HG03432 (cell line): ENCODE measurements at regions not wholly inside any gene's neighbourhood (a gene's known extent, or its start where the extent isn't known, plus 50 kb on each side); places are given as distances from the start of the nearest gene placed in this dataset.
A peak's percentile ranks its signal among the peaks of the same experiment; 100 is the strongest.
"Not testable (repeated sequence)": the region's sequence is repeated elsewhere in the genome, so short reads cannot be mapped to it uniquely, and the experiment has no call there.

Source experiments
- ATAC-seq: cut with Tn5 transposase; IDR thresholded peaks from one replicate; pipeline ENCODE4 v1.9.1; 2021; ENCODE audit warnings: mild to moderate bottlenecking, moderate library complexity; ENCODE audit not compliant: unreplicated experiment

DNA sequence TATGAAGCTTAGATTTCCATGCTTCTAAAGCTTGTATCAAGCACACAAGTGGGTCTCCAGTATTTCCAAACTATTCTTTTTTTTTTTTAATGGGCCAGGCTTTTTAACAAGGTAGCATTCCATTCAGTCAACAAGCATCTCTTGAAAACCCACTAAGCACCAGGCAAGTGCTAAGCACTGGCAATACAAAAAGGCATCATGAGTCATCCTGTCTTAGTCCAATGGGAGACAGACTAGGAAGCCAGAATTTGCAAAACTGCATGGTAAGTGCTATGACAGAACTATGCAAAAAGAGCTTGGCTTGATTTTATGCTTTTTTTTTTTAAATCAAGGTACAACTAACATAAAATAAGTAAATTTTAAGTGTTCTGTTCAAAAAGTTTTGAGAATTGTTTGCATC, 109.3 kb upstream of the DST start:
- no peak for ATAC-seq

DNA sequence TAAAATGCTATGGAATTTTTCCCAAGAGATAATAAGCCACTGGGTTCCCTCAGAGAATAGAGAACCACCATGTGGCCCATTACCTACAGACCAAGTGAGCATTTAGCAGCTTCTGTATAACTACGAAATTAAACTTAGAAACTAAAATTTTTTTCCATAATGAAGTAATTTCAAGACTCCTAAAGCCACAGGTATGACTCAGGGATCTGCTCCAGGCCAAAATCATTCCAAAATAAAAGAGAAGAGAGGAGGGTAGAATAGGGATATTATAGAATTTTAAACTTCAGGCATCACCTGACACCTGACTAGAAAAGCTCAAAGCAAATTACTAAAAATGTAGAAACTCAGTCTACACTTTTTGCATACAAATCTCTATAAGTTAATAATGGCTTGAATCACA, 108.9 kb upstream of the DST start:
- no peak for ATAC-seq

DNA sequence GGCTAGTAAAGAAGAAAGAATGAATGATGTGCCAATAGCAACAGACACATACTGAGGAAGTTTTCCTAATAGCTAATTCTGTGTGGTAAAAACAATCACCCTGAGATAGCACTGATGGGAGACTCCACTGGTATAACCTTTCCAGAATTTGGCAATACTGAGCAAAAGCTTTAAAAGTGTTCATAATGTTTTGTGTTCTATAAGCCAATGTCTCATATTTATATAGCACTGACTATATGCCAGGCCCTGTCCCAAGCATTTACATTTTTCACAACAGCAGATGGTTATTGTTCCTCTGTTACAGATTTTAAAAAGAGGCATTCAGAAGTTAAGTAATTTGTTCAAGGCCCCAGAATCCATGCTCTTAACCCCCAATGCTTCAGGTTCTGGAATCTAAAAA, 108.0 kb upstream of the DST start:
- no peak for ATAC-seq

DNA sequence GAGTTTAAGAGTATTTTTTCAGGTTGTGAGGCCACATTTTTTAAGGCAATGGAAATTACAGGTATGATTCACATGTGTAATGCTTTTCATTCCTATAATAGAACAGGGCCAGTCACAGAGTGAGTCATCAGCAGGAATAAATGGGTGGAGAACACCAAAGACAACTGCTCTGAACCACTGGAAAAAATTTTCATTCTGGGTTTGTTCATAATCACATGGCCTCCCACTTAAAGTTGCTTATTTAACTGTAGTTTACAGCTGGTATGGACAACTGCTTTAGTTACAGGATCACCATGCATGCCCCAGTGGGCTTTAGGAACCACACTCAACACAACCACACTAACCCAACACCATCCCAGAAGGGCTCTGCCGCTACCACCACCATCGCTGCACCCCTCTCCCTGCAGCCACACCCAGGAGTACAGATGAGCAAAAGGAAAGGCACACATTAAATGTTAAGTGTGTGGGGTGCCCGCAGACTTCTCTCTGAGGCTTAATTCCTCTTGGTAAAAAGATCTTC, 107.0 kb upstream of the DST start:
- no peak for ATAC-seq

DNA sequence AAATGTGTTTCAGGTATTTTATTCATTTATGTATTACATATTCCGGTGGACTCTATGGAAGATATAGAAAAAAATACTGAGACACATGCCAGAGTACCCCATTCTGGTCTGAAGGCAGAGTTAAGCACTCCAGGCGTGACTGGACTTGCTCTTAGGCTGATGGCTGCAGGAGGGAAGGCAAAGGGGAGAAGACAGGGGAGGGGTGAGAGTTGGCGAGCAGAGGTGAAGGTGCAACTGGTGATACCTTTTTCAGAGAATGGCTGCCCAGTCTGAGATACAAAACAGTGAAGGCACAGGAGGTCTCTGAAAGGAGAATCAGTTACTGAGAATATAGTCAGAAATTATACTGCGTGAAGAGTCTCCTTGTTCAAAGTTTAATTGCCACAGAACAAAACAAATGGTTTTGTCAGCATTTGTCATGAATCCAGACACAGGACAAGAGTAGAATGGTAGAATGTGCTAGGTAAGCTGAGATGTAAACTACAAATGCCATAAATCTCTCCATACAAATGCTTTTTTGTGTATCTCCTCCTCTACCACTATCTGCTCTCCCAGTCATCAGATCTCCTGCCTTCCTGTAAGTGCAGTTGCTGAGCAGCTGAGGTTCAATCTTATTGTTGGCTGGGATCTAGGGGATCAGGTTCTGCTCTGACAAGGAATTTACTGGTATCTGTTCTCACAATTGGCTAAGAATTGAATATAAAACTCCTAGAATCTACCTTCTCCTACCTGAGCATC, 104.2 kb upstream of the DST start:
- no peak for ATAC-seq

DNA sequence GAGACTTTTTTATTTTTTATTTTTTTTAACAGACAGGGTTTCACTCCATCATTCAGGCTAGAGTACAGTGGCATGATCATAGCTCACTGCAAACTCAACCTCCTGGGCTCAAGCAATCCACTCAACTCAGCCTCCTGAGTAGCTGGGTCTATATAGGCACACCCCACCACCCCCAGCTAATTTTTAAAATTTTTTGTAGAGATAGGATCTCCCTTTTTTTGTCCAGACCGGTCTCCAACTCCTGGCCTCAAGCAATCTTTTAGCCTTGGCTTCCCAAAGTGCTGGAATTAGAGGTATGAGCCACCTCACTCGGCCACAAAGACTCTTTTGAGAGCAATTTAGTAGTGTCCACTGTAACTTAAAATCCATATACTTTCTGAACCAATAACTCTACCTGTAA, 103.3 kb upstream of the DST start:
- no peak for ATAC-seq

DNA sequence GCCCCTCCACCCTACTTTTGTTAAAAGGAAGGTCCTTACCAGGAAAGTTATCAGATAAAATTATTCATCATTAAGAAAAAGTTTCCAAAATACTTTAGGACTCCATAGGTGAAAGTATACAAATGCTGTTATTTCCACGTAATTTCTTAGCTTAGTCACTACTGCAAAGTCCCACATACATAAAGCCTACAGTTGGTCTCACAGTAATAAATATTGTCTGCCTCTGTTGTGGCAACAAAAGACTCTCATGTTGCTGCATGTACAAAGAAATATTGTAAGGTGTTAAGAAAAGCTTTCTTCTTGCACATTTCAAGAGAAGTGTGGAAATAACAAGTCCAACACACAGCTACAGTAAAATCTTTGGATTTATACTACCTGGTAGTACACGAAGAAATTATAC, 102.4 kb upstream of the DST start:
- ATAC-seq: no peak

DNA sequence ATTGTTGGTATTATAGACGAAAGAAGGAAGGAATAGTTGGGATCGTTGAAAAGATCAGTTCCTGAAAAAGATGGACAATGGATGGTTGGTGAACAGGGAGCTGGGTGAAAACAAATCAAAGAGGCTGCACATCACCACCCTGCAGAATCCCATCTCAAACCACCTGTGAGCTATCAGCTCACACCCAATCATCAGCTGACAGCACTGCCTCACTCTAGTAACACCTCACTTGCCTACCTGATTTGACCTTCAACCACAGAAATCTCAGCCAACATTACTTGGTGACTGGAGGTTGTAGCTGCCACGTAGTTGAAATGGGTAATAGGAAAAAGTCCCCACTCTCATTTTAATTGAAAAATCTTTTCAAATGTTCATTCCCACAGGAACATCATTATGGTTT, 101.8 kb upstream of the DST start:
- ATAC-seq: no peak

DNA sequence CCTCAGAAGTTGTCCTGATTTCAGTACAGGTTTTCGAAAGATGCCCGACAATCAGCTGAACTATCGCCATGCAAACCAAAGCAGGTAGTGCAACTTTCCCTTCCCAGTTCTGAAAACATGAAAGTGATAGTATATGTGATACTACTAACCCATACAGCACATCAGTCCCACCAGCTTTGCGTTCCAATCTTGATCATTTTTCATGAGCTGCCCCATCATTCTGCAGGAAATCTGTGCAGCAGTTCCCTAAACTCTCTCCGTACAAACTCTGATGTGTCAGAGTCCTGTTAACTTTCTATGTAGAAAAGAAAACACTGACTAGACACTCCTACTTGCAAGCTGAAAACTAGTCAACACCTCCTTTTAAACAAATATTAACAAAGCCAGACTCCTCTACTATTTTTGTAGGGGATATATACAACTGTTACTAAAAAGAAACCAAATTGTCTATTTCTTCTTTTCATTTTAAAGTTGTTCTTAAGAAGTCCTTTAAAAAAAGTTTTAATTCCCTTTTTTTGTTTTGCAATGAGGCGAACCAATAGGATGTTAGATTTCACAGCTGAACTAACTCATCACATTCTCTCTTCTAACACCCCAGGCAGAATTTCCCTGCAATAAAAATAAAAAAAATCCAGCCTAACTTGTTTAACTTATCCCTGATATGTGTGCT, 99.6 kb upstream of the DST start:
- peak; percentile 77 for ATAC-seq

DNA sequence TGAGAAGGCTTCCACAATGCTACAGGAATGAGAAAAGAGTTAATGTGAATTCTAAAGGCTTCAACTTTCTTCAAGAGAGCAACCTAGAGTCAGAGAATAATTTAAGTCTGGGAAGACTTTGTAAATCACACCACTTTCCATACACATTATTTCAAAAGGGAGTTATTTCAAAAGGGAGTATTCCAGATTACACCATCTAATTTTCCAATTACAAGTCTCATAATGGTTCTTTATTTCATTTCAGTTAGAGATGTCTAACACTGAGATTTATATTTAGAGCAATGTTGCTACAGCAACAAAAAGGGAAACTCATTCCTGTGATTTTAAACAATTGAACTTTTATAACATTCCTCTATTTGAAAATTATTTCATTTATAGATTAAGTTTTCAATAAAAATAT, 98.8 kb upstream of the DST start:
- no peak for ATAC-seq

DNA sequence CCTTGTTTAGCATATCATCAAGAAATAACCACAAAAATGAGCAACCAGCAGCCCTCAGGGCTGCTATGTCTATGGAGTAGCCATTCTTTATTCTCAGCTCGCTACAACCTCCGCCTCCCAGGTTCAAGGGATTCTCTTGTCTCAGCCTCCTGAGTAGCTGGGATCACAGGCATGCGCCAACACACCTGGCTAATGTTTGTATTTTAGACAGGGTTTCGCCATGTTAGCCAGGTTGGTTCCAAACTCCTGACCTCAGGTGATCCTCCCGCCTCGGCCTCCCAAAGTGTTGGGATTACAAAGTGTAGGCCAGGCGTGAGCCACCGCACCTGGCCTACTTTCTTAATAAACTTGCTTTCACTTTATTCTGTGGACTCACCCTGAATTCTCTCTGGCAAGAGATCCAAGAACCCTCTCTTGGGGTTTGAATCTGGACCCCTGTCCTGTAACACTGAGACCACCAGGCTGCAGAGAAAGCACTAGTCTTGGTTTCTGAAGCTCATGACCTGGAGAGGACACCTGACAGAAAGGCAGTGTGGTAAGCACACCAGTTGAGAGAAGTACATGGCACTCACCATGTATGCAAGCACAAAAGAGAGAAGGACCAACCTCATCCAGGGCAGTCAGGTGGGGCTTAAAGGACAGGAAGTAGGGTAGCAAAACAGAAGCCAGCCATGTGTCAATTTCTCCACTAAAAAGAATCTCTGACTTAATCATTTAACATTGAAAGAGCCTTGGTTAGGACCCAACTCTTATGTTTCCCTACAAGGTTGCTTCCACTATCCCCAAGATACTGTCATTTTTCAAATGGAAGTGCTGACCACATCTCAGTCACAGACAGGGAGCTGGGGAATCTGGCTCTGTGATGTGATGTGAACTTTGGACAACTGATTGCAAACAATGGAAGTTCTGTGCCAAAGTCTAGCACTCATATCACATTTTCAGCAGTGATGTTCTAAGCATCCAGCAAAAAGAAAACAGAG, 97.4 kb upstream of the DST start:
- no peak for ATAC-seq

DNA sequence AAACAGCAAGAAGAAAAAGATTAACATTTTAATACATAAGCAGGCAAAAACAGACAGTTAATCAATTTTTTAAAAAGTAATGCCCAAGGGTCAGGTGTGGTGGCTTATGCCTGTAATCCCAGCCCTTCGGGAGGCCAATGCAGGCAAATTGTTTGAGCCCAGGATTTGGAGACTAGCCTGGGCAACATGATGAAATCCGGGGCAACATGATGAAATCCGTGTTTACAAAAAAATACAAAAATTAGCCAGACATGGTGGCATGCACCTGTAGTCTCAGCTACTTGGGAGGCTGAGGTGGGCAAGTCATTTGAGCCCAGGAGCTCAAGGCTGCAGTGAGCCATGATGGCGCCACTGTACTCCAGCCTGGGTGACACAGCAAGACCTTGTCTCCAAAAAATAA, 94.1 kb upstream of the DST start:
- no peak for ATAC-seq

DNA sequence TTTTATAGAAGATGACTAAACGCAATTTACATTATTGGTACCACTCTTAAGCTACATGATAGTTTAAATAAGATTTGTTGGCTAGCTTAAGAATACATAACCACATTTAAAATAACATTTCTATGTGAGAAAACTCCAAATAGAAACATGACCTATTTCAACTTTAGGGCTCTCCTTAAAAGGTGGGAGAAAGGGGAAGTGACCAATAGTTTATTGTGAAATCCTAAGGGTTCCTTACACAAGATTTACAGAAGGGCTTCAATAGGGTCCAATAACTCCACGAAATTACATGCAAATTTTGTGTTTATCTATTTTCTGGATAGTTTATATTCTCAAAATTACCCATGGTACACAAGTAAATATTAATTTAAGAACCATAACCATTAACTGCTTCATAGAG, 91.6 kb upstream of the DST start:
- ATAC-seq: no peak

DNA sequence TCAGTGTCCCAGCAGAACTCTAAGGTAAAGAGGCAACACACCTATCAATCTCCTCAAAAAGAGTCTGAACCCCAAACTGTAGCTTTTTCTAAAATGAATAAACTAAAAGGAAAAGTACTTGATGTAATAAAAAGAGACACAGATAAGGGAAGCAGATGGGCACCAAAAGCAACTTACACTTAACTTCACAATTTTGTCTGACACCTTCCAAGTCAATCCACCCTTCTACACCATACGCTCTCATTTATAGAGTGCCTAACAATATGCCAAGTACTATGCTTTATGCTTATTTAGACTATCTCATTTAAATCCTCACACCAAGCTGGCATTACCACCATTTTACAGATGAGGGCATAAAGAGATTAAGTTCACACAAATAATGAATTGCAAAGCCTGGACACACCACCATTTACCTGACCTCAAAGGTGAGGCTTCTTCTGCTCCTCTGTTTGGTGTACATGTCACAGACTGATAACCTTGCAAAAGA, 90.6 kb upstream of the DST start:
- no peak for ATAC-seq

DNA sequence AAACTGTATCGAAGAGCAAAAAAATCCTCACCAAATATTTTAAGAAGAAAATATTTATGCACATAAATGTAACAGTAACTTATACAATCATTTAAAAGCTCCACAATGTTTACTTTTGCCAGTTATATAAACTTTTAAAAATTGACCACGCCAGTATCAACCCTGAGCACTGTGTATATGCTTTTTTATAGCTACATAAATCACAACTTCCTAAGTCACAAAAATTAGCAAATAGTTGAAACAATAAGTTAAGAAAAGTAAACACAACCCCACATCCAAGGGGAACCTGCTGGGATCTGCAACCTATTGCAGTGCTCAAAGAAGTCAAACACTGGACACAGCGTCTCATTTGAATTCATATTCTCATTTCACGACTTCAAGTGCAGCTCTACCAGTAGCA, 89.8 kb upstream of the DST start:
- no peak for ATAC-seq

DNA sequence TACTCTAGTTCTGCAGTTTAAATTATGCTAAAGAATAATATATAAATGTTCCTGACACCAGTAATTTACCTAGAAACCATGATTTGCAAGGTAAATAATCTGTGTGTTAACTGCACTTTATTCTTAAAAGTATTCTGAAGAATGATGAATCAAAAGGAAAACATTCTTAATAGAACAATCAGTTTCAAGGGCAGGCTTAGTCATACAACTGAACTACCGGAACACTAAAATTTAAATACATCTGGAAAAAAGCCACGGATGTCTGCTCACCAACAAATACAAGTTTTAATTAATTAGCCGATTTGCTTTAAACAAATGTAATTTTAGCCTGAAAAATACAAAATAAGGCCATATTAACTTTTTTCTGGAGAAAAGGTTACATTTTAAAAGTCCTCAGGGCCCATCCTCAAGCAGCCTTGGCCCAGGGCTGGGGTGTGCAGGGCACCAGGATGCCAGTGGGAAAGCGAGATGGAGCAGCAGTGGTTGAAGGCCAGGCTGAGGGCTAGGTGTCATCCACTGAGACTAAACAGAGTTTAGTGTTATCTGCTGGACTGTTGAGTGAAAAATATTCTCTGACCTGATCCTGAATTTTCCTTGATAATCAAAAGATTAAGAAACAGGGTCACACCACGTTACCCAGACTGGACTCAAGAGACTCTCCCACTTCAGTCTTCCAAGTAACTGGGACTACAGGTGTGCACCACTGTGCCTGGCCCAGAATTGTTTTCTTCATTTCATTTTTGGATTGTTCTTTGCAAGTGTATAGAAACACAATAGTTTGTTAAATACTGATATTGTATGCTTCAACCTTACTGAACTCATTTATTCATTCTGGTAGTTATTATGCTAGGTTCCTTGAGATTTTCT, 88.2 kb upstream of the DST start:
- ATAC-seq: no peak

DNA sequence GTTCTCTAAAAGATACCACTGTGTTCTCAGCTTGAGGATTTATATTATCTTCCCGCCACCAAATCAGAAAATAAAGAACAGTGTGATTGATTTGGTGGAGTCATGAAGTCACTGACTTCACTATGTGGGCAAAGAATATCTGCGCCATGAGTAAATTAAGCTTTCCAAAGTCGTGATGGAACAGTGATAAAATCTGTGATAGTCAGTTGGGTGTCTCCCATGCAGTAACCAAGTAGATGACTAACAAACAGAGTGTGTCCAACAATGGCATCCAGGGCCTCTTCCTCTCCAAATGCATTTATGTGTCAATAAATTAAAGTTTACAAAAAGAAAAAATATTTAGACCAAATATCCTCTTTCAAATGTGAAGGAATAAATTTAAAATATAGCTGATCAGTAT, 87.0 kb upstream of the DST start:
- no peak for ATAC-seq

DNA sequence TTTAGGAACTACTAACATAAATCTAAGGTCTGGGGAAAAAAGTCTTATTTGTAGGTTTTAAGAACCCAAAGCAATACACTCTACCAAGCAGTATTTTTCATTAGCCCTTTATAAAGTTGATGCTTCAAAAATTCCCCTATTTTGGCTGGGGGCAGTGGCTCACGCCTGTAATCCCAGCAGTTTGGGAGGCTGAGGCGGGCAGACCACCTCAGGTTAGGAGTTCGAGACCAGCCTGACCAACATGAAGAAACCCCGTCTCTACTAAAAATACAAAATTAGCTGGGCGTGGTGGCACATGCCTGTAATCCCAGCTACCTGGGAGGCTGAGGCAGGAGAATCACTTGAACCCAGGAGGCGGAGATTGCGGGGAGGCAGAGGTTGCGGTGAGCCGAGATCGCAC, 86.5 kb upstream of the DST start:
- not testable (repeated sequence) for ATAC-seq

DNA sequence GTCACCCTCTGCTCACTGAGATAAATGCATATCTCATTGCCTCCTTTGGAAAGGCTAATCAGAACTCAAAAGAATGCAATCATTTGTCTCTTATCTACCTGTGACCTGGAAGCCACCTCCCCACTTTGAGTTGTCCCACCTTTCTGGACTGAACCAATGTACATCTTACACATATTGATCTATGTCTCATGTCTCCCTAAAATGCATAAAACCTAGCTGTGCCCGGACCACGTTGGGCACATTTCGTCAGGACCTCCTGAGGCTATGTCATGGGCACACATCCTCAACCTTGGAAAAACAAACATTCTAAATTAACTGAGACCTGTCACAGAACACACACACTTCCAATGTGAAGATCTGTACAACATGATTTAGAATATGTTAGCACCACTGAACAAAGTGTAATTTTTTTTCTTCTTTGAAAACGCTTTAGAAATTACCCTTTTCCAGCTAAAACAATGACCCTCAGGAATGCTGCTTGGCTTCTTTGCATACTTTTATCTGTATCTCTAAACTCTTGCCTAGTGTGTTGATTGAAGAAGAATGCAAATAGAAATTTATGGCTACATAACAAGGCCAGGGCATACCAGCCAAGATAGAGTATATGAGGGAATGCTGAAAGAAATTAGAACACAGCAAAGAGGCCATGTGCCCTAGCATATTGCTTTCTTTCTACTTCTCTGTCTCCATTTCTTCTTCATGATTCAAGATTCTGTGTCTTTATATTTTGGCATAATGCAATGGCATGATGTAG, 84.6 kb upstream of the DST start:
- no peak for ATAC-seq

DNA sequence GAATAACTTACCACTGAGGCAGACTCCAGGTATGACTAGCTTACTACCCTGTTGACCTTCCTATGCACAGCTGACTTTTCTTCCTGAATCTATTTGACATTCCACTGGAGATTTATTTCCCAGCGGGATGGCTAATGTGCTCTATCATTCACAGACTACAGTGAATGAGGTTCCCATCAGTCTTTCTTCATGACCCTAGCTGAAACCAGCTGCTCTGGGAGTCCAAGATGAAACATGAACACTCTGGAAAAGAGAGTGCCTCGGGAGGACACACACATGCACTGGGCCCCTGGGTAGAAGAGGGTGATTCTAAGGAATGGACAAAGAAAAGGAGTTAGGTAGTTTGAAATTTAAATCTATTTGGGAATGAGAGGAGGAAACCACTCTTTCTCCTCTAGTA, 82.6 kb upstream of the DST start:
- ATAC-seq: no peak
